Mucosa of rectum (tissue), 2 donors: ENCODE measurements at regions not wholly inside any gene's neighbourhood (a gene's known extent, or its start where the extent isn't known, plus 50 kb on each side); places are given as distances from the start of the nearest gene placed in this dataset.

Source experiments
- H3K27ac ChIP-seq, 2 donors: one replicate each; pipeline ENCODE4 v1.7.0; 2013; ENCODE audit warnings: inconsistent platforms in 2 of 2, low read depth in 2 of 2, low read length in 2 of 2
- H3K27me3 ChIP-seq, 2 donors: one replicate each; pipeline ENCODE4 v1.7.0; 2013; ENCODE audit warnings: low read length in 2 of 2; ENCODE audit not compliant: control insufficient read depth in 2 of 2, insufficient read depth in 2 of 2
- H3K36me3 ChIP-seq, 2 donors: one replicate each; pipeline ENCODE4 v1.7.0; 2013; ENCODE audit warnings: low read length in 2 of 2; ENCODE audit not compliant: control insufficient read depth in 2 of 2, insufficient read depth in 2 of 2
- H3K4me1 ChIP-seq, 2 donors: one replicate each; pipeline ENCODE4 v1.7.0; 2013; ENCODE audit warnings: low read length in 2 of 2, mild to moderate bottlenecking in 1 of 2; ENCODE audit not compliant: control insufficient read depth in 2 of 2, insufficient read depth in 2 of 2
- H3K4me3 ChIP-seq, 2 donors: one replicate each; pipeline ENCODE4 v1.7.0; 2013; ENCODE audit warnings: low read length in 2 of 2
- H3K9ac ChIP-seq, 2 donors: one replicate each; pipeline ENCODE4 v1.7.0; 2013; ENCODE audit warnings: low read length in 2 of 2, low read depth in 1 of 2, mild to moderate bottlenecking in 1 of 2
- H3K9me3 ChIP-seq, 2 donors: one replicate each; pipeline ENCODE4 v1.7.0; 2013; ENCODE audit warnings: low read length in 2 of 2; ENCODE audit not compliant: control insufficient read depth in 2 of 2
- donor health status: healthy.
- donor health status: Normal muscosa, but diverticular disease.

DNA sequence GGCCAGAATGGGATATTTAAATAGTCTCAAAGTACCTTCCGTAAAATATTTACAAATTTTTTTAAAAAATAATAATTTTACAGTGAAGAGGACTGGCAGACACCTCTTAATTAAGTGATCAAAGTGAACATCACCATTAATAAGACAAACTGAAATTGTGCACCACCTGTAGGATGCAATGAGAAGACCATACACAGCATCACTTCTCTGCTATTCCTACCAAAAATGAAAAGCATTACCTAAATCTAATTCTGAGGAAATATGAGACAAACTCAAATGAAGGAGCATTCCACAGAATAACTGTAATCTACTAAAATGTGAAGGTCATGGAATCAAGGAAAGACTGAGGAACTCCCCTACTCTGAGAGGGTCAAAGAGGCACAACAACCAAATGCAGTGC, 68.2 kb upstream of the PRDX6 start:
- H3K4me1 ChIP-seq, result peaks cover 0 to 7% of the 10 kb centered on the region in 2 donors
- H3K9ac ChIP-seq, result no peak overlapping the region
- H3K4me3 ChIP-seq, result no peak overlapping the region
- no peaks in the 10 kb centered on the region for H3K36me3 ChIP-seq
- no peak overlapping the region for H3K27ac ChIP-seq
- H3K9me3 ChIP-seq, result no peaks in the 10 kb centered on the region
- no peaks in the 10 kb centered on the region for H3K27me3 ChIP-seq

DNA sequence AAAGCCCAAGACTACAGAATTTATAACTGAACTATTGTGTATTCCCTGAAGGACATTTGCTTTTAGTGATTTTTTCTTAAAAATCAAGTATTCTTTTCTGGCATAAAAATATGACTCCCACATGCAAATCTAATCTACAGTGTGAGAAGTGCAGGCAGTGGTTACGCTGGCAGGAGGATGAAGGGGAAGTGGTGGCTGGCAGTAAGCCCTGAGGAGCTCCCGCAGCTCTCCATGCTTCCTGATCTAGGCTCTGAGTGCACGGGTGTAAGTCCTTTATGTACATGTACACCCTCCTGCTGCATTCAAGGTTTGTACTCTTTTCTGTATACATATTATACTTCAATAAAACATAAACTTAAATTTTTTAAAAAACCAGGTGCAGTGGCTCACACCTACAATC, 67.5 kb upstream of the PRDX6 start:
- no peak overlapping the region for H3K27ac ChIP-seq
- no peaks in the 10 kb centered on the region for H3K9me3 ChIP-seq
- H3K36me3 ChIP-seq, result no peaks in the 10 kb centered on the region
- H3K27me3 ChIP-seq, result no peaks in the 10 kb centered on the region
- no peak overlapping the region for H3K4me3 ChIP-seq
- H3K9ac ChIP-seq, result no peak overlapping the region
- peaks cover 0 to 7% of the 10 kb centered on the region in 2 donors for H3K4me1 ChIP-seq

DNA sequence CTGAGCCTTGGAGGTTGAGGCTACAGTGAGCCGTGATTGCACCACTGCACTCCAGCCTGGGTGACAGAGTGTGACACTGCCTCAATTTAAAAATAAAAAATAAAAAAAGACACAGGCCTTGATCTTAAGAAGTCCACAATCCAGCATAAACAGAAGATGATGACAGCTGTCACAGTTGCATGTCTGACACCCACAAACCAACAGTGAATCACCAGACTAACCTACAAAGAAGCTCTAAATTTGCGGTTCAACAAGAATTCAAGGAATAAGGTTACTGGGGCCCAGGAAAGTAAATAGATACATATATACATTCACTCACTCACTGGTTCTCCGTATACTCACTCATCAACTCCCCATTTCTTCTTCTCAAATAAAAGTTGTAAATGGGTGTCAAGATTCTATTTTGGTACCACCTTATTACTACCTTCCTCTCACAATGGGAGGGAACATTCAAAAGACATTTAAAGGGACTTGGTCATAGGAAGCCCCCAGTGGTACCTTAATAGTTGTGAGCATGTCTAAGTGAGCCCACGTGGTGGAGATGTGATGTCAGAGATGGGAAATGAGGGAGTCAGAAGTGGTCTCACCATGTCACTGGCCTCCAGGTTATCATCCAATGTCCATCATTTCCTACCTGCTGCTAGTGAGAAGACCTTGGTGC, 66.9 kb upstream of the PRDX6 start:
- Histone ChIP-seq H3K27ac (no peak overlapping the region), H3K27me3 (no peaks in the 10 kb centered on the region), H3K9me3 (no peaks in the 10 kb centered on the region), H3K9ac (no peak overlapping the region), H3K4me1 (peaks cover 0 to 7% of the 10 kb centered on the region in 2 donors), H3K4me3 (no peak overlapping the region), H3K36me3 (no peaks in the 10 kb centered on the region)

DNA sequence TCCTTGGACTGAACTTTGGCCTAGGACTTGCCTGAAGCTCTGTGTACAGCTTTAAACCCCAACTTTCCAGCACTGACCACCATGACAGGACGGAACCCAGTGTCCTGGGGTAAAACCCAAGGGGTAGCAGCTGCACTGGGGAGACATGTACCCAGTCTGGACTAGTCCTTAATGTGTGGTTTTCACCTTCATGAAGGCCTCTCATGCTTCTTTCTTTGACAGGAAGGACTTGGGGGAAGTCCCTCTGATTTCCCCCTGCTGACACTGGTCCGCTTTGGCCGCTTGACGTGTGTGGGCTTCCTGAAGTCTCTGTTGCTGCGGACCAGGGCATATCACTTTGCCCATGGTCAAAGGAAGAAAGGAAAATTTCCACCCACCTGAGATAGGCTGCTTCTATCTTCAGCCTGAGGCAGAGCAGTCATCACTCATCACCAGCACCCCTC, 66.3 kb upstream of the PRDX6 start:
- H3K9me3 ChIP-seq, result no peaks in the 10 kb centered on the region
- H3K27me3 ChIP-seq, result no peaks in the 10 kb centered on the region
- no peak overlapping the region for H3K4me3 ChIP-seq
- no peaks in the 10 kb centered on the region for H3K36me3 ChIP-seq
- H3K4me1 ChIP-seq, result peaks cover 0 to 7% of the 10 kb centered on the region in 2 donors
- no peak overlapping the region for H3K27ac ChIP-seq
- H3K9ac ChIP-seq, result no peak overlapping the region

DNA sequence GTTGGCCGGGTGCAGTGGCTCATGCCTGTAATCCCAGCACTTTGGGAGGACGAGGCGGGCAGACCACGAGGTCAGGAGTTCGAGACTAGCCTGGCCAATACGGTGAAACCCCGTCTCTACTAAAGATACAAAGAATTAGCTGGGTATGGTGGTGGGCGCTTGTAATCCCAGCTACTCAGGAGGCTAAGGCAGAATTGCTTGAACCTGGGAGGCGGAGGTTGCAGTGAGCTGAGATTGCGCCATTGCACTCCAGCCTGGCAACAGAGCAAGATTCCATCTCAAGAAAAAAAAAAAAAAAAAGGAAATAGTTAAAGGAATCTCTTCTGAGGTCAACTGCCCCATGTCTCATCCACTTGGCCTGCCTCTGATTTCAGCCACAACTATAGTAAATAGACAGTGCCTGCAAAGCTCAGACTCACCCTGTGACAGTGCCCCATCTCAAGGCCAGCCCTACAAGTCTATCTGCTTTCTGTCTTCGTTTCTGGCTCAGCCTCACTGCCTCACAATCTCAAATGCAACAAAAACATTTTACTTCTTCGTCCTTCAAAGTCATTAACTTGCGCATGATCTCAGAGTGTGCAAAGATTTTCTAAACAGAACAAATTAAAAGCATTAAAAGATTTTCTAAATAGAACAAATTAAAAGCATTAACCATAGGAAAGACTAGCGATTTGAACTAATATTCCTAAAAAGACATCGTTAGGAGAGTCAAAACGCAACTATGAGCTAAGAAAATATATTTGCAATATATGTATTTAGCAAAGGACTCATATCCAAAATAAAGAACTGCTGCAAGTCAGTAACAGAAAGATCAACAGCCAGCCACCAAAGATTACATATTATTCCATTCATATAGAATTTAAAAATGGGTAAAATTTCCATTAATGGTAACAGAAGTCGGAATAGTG, 65.0 kb upstream of the PRDX6 start:
- peaks cover 0 to under 1% of the 10 kb centered on the region in 2 donors for H3K4me1 ChIP-seq
- no peaks in the 10 kb centered on the region for H3K9me3 ChIP-seq
- H3K27ac ChIP-seq, result no peak overlapping the region
- H3K27me3 ChIP-seq, result no peaks in the 10 kb centered on the region
- no peak overlapping the region for H3K9ac ChIP-seq
- no peaks in the 10 kb centered on the region for H3K36me3 ChIP-seq
- H3K4me3 ChIP-seq, result no peak overlapping the region

DNA sequence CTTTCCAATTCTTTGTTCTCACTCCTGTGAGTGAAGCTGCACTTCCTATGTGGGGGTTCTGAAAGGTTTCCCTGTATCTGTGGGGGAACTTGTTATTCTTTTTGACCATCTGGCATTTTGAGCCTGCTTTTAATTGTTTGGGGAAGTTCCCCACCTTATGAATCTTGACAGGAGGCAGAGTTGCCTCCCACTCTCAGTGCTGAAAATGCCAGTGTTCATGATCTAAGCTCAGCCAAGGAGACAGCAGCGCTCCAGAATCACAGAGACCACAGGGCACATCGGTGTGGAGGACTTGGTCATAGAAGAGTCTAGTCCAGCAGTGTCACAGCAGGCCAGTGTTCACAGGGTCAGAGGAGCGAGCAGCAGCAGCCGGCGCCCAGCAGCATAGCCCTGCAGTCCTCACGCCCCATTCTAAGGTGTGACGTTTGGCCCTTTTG, 63.8 kb upstream of the PRDX6 start:
- peaks cover 0 to 5% of the 10 kb centered on the region in 2 donors for H3K4me1 ChIP-seq
- peaks cover 0 to 3% of the 10 kb centered on the region in 2 donors for H3K36me3 ChIP-seq
- H3K27me3 ChIP-seq, result no peaks in the 10 kb centered on the region
- H3K9ac ChIP-seq, result no peak overlapping the region
- no peak overlapping the region for H3K27ac ChIP-seq
- no peaks in the 10 kb centered on the region for H3K9me3 ChIP-seq
- H3K4me3 ChIP-seq, result no peak overlapping the region

DNA sequence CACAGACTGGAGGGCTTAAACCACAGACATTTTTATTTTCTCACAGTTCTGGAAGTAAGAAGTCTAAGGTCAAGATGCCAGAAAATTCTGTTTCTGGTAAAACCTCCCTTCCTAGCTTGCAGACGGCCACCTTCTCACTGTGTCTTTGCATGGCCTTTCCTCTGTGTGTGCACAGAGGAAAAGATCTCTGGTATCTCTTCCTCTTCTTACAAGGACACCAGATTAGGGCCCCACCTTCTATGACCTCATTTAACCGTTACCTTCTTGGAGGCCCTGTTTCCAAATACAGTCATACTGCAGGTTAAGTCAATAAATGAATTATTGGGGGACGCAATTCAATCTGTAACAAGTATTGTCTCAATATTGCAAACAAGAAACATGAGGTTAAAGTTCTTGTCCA, 63.0 kb upstream of the PRDX6 start:
- Histone ChIP-seq H3K9me3 (no peaks in the 10 kb centered on the region), H3K9ac (no peak overlapping the region), H3K36me3 (peaks cover 0 to 3% of the 10 kb centered on the region in 2 donors), H3K27me3 (no peaks in the 10 kb centered on the region), H3K27ac (no peak overlapping the region), H3K4me3 (no peak overlapping the region), H3K4me1 (peaks cover 0 to 5% of the 10 kb centered on the region in 2 donors)

DNA sequence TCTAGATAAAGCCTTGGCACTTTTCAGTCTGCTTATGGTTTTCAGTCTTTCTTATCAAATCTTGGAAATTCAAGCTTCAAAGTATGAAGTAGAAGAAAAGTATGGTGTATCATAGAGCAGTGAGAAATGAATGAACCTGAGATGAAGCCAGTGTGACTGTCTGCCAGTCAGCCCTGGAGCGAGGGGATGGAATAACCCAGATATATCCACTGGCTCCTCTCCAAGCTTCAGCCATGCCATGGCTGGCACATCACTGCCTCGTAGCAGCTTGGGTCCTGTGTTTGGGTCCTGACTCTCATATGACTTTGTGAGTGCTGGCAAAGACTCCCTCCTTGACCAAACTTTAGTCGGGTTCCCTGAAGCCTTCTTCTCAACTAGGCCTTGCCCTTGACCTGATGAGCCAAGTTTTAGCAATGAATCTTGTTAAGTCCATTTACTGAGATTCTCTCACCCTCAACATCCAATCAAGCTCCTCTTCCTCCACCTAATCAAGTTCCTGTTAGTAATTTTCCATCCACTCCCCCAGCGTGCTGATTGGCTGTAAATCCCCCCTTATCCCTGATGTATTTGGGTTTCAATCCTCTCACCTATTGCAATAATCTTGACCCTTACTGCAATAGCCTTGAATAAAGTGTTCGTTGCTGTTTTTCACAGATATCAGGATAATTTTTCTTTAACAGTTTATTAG, 62.5 kb upstream of the PRDX6 start:
- no peak overlapping the region for H3K27ac ChIP-seq
- H3K36me3 ChIP-seq, result peaks cover 0 to 3% of the 10 kb centered on the region in 2 donors
- H3K9ac ChIP-seq, result no peak overlapping the region

DNA sequence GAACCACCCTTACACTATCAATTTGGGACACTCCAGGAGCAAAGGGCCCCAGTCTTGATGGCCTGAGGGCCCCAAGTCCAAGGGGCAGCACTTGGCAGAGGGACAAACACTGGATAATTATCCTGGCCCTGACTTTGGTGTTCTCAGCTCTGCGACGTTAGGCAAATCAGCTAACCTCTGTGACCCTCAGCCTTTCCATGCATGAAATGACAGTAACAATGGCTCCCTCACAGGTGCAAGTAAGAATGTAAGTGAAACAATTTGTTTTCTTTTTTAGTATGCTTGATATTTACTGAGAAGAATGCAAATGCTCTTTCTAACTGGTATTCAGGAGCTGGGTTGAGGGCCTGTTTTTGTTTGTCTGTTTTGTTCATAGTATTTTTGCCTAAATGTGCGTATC, 61.6 kb upstream of the PRDX6 start:
- H3K36me3 ChIP-seq, result peaks cover 0 to 3% of the 10 kb centered on the region in 2 donors
- H3K27me3 ChIP-seq, result no peaks in the 10 kb centered on the region
- peaks cover 4 to 5% of the 10 kb centered on the region in 2 donors for H3K4me1 ChIP-seq
- H3K27ac ChIP-seq, result peak overlapping the region in 1 of 2 donors; percentile 24
- H3K4me3 ChIP-seq, result no peak overlapping the region
- H3K9ac ChIP-seq, result no peak overlapping the region
- no peaks in the 10 kb centered on the region for H3K9me3 ChIP-seq

More for the DNA sequence above, 62.5 kb upstream of the PRDX6 start:
- no peak overlapping the region for H3K4me3 ChIP-seq
- H3K9me3 ChIP-seq, result no peaks in the 10 kb centered on the region
- peaks cover 0 to 5% of the 10 kb centered on the region in 2 donors for H3K4me1 ChIP-seq
- H3K27me3 ChIP-seq, result no peaks in the 10 kb centered on the region
